ENCODE measurements at regions not wholly inside any gene's neighbourhood (a gene's known extent, or its start where the extent isn't known, plus 50 kb on each side); places are given as distances from the start of the nearest gene placed in this dataset.

DNA sequence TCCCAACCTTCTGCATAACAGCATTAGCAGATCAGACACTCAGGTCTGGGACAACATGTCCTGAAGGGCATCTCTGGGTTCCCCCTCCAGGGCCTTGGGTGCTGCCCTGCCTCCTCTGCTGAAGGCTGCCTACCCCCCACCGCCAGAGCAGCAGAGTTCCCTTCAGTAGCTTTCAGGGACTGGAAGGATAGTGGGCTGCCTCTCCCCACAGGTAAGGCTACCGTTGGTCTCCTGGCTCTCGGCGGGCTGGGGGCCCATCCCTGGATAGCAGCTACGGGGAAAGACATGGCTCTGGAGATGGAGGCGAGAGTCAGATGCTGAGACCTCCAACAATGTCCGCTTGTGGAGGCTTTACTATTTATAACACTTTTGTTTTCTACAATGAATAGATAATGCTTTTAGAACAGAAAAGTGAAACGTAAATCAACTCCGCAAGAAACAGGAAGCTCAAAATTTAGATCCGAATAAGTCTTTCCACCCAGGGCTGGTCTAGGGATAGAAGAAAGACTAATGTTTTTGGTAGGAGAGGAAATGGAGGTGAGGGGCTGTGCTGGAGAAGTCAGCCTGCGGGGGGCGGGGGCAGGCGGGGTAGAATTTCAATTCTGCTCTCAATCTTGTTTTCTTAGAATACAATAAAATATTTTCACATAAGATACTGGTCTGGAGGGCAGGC is 58.4 kb downstream of the ARL4C start:
- DNase-seq: no peak

DNA sequence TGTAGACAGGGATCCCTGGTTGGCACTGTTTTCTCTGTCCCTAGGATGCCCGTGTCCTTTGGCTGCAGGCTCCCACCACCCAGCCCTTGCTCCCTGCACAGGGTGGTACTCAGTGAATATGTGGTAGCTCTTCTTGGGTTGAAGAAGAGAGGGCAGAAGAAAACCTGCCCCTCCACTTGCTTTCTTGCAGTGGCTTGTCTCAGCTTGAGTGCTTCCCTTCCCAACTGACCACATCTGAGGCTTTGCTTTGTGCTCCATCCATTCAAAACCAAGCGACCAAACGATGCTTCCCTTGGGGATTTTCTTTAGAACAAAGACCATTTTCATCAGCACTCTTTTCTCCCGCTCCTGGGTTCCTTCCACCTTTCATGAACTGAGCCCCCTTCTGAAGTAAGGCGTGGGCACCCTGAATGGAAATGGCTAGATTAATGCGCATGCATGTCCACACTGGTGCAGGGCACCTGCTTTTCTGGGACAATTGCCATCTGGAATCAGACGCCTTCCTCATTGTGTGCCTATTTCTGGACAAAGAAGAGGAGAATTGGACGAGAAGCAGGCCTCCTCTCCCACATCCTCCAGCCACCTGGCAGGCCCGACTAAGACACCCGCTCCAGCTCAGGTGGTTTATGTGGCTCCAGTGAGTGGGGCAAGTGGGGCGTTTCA is 59.1 kb downstream of the ARL4C start:
- DNase-seq: peak; percentile 87

DNA sequence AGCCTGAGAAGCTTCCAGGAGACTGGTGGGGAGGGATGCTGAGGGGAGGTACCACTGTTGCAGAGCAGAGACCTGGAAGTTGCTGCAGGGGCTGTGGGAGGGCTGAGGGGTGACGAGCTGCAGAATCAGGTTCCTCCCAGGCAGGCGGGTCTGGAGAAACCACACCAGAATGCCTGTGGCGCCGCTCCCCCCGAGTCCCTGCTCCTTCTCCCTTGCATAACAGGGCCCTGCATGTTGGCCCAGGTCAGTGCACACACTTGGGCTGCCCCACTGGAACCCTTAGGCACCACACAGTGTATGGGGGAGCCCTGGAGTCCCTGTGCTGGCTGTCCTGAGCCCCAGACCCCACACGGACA is 60.4 kb downstream of the ARL4C start:
- DNase-seq: no peak

DNA sequence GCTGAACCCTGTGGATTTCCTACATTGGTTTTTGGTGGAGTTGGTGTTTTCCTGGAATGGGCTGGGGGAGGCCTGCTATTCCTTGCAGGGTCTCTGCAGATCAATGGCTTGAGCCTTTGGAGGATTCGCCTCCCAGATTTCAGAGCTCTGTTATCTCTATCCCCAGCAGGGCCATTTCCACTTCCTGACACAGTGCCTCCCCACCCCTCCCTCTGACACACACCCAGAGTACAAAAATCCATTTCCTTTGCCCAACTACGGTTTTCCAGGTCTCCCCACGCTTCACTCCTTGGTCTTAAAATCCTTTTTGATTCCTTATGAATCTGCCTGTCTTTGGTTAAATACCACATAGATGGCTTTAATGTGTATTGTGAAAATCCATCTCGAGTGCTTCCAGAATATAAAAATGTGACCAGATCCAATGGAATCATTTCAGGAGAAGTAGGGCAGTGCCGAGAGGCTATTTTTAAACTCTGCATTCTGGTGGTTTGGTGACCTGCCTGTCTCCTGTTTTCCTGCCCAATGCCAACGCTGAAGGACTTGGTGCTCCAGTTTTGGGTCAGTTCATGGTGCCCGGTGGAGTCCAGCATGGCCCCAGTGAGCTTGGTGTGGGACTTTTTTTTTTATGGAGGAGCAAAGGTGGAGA is 60.9 kb downstream of the ARL4C start:
- DNase-seq: no peak

DNA sequence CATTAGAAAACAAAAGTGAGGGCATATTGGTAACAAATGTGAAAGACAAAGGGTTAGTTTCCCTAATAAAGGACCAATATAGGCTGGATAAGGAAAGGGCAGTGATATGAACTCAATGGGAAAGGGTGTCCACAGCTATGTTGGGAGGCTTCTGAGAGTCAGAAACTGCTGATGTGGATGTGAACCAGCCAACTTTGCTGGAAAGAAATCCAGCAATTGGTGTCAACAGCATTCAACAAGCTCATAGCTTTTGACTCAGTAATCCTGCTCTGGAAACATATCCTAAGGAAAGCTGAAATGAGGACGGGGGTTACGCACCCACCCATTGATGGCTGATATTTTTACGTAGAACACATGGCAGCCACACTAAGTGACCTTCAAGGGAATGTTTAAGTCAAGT is 63.7 kb downstream of the ARL4C start:
- no peak for DNase-seq

DNA sequence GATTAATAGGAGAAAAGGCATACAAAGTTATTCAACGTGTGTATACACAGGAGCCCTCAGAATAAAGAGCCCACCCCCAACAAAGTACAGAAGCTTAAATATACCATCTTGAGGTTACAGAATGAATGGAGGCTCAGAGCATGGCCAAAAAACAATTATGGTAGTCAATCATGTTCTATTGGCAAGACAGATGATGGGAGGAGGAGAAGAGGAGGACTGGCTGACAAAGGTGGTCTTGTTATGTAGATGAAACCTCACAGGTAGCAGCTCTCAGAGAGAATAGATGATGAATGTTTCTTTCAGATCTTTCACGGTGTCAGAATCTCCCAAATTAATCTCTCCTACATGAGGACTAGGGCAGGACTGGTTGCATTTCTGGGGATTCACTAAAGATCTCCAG is 66.0 kb downstream of the ARL4C start:
- no peak for DNase-seq

DNA sequence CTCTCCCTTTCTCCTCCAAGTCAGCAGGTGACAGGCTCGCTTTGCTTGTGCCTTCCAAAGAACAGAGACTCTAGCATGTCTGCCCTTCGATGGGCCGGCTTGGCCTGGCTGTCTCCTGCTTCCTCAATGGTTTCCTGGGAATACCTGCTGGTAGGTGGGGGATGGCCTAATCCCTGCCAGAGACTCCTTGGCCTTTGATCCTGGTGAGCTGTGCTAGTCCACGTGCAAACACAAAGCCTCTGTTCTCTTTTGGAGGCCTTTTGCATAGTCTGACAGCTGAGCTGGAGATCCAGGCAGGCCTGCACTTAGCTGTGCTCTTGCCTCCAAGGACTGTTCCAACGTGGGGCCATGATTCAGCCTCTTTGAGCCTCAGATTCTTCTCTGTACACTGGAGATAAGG is 67.6 kb downstream of the ARL4C start:
- DNase-seq: no peak

DNA sequence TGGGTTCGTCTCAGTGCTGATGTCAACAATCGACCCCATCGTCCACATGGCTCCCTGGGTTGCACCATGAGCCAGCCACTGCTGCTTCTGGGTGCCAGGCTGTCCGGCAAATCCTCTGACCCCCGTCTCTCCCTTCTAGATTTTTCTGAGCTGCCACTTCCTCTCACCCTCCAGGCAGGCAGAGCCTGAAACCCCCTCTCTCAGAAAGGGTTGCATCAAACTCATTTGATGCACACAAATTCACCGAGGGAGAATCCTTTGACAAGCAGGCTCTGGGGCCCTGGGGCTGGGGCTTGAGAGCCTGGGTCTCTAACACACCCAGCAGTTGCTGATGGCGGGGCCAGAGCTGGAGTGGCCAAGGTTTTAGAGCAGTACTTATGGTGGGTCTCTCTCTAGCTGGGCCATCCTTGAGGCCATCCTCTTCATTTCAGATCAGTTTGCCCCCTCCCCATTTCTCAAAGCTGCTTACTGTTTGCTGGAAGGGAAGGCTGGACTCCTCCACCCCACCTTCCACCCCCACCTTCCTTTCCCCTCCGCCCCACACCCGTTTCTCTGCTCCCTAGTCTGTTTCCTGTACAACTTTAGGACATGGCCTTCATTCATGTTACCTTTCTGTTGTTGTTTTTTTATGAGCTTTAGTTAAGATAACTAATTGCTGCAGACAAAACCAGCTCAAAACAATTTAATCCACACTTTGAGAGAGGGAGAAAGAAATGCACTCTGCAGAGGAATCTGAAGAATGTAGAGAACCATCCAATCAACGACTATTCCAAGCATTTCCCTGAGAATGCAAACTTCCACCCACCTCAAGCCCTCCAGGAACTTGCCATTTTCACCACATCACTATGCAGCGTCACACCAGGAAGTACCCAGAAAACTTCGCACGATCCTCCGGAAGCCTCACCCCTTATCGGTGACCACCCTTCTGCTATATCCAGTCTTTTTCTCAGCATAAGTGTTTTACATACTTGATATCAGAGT is 69.5 kb downstream of the ARL4C start:
- no peak for DNase-seq

DNA sequence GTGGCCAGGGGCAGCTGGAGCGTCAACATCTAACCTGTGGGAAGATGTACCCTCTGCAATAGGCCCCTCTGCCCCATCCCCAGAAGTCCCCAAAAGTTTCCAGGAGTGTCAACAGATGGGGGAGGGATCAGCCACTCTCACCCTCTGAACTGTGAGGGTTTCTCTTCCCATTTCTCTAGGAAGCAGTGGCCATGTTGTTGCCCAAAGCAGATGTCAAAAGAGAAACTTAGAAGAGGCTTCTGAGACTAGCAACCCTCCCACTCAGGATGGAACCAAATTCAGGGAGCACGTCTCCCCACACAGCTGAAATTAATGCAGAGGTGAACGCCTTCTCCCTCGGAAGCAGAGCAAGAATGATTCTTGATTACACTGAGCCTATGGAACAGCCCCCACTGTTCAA is 70.3 kb downstream of the ARL4C start:
- no peak for DNase-seq

DNA sequence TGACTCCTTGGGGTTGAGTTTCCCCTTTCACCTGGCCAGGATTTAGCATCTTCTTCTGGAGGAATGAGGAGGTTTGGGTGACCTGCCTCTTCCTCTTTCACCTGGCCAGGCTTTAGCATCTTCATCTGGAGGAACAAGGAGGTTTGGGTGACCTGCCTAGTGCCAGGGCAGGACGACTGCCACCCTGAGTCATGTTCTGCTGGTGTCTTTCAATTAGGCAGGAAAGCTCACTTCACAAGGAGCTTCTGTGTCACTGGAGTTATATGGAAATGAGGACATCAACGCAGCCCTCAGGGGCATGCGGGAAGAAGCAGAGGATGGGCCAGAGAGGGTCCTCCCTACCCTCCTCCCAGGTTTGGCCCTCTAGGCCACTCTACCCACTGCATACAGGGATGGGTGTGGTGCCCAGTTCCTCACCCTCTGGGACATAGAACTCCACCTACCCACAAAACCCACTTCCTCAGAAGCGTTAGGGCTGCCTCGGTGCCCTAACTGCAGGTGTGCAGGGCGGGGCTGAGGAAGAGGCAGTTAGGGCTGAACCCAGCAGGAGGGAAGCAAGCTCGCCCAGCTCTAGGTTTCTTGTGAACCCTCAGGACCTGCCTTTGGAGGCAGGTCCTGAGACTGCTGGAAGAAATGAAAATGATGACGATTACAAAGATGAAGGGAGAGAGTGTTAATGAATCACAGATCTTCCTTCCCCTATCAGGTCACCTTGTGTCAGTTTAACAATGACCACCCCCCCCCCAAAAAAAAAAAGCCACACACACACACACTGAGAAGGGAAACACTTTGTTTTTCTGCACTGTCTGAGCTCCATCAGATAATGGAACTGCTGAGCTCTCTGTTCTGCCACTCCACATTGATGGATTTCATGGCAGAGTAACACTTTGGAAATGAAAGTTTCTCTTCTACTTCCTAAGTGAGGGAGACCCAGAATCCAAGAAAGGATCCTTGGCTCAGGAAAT is 71.0 kb downstream of the ARL4C start:
- DNase-seq: no peak

DNA sequence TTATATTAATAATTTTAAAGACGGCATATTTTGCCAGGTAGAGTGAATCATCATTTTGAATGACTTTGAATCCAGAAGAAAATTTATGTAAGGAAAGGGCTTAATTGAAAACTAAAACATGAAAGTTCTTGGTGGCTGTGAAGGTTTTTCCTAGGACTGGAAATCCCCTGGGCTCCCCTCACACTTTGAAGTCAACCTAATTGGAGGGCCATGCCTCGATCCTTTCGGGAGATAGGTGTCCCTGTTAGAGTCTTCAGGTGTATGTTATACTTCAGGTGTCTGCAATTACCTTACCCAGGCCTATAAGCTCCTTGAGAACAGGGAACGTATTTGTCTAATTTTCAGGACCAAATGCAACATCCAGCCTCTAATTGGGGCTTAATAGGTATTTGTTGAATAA is 73.0 kb downstream of the ARL4C start:
- no peak for DNase-seq

DNA sequence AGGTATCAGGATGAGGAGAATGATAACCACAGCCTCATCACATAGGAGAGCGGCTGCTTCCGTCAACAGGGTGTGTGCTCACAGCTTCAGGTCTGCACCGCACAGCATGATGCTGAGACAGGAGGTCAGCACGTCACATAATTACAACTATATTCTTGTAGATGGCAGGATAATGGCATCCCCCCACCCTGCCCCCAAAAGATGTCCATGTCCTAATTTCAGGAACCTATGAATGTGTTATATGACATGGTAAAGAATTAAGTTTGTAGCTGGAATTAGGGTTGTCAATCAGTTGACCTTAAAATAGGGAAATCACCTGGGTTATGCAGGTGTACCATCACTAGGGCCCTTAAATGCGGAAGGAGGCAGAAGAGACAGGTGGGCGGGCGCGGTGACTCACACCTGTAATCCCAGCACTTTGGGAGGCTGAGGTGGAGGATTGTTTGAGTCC is 73.9 kb downstream of the ARL4C start:
- no peak for DNase-seq

DNA sequence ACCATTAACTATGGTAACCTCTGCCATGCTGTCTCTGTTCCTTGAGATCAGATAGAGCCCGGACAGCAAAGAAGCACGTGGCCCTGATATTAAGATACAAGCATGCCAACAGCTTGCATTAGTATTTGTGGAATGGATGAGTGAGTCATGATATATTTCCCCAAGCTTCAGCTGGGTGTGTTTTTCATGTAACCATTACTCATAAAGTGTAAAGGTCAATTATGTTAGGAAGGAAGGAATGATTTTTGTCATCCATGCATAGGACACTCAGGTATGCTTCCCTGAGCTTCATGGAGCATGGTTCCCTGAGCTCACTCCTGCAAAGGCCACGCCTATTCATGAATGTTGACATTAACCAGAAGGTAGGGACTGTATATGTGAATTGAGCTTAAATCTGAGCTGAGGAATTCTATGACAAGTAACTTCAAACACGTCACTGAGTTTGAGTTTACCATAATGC is 74.6 kb downstream of the ARL4C start:
- peak; percentile 9 for DNase-seq

DNA sequence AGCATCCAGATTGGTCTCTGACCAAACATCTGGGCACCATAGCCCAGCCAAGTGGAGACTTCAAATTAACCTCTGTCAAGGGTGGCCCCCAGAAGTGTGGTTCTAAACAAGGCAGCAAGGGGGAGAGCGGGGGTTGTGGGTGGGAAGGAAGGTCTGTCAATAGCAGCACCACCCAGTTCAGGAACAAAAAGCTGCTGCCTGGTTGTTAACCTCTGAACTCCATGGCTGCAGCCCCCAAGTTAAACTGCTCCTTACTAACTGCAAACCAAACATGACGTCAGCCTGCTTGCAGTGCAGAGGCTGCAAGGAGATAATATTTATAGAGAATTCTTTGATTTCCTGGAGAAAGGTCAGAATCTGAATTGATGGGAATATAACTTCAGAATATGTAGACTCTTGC is 76.5 kb downstream of the ARL4C start:
- DNase-seq: no peak

DNA sequence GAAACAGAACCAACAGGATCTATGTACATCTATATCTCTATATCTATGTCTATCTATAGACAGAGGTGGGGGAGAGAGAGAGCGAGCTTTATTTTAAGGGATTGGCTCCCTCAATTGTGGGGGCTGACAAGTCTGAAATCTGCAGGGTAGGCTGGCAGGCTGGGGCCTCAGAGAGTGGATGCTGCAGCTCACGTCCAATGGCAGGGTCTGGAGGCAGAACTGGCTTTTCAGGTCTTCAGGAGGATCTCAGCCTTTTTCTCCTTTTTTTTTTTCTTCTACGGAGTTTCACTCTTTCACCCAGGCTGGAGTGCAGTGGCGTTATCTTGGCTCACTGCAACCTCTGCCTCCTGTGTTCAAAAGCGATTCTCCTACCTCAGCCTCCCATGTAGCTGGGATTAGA is 77.2 kb downstream of the ARL4C start:
- no peak for DNase-seq

DNA sequence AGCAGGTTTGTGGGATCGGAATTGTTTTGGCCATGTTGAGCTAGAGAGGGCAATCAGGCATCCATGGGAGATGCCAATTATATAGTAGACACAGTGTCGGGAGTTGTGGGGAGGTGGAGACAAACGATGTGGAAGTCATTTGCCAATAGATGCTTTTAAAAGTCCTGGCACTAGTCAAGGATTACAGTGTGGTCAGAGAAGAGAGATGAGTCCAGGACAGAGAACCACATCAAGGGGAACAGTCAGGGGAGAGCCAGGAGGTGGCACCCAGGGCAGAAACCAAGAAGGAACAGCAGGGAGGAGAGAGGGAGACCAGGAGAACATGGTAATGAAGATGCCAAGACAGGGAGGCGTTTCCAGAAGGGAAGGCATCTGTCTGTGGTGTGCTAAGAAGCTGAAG is 81.2 kb downstream of the ARL4C start:
- DNase-seq: no peak

DNA sequence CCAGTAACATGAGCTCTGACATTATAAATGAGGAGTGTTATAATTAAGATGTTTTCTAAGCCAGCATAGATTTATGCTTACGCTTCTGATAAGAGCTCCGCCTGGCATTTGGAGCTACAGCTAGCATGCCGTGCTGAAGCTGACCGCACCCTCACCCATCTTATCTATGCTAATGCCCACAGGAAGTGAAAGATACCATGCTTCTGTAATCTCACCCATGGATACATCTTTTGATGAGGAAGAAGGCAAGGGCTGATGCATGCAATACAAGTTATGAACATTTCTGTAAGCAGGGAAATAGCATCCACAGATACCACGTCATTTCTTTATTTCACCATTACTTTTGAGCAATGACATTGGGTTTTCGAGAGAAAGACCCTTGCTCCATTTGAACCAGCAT is 82.3 kb downstream of the ARL4C start:
- DNase-seq: peak; percentile 43

DNA sequence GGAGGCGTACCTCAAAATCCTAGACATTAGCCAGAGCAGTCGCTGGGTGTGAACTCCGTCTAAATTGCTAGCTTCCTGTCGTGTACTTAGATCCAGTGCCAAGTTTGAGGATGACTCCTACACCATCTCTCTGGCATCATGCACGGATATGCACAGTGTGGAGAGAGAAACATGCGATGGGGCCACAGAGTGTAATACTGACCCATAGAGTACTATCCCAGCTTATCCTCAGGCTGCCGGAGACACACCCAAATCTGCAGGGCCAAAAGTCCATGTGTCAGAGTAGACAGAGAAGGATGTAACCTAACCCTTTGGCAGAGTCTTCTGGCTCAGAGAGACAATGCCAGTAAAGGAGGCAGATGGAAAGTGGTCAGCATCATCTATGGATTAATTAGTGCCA is 84.2 kb downstream of the ARL4C start:
- DNase-seq: no peak

DNA sequence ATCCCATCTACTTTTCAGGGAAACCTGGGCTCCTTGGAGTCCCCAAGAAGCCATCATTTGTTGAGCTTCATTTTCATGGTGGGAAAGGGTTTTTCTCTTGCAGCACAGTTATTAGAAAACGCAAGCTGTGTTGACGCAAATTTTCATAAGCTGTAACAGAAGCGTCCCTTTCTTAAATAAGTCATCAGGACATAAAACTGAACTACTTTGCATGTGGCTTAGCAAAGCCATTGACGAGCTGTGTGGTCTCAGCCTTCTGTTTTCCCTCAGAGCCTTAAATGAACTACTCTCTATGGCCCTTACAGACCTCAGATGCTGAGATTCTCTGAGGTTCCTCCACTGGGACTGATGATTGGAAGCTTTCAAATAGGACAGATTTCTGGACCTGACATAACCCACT is 85.1 kb downstream of the ARL4C start:
- DNase-seq: no peak

DNA sequence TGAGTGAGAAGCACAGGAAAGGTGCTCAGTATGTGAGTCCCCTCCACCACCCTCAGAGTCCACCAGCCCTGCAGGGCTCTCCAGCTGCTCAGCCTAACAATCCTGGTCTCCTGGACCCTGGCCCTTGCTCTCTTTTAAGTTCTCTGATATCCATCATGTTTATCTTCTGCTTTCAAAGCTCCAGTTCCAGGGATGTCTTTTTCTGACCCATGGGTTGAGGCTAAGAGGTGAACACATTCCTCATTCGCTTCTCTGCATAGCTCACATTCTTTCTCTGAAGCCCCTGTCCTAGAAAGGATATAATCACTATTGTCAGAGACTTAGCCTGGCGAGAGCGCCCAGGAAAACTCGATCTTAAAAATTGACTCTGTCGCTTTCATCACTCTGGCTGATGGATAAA is 86.4 kb downstream of the ARL4C start:
- DNase-seq: no peak

DNA sequence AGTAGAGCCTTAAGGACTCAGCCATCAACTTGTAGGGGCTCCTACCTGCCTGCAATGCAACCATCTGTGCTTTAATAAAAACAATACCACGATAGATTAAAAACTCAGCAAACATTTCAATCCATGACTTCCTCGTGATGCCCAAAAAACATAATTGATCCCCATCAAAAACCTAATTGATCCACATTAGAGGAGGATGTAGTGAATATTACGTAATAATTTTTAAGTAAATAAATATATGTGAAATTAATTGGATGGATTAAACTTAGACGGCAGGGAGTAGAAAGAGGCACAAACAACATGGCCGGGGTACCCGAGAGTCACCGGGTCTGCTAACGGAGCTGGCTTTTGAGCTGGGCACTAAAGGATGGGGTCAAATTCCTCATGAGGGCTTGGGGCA is 87.3 kb downstream of the ARL4C start:
- DNase-seq: no peak

DNA sequence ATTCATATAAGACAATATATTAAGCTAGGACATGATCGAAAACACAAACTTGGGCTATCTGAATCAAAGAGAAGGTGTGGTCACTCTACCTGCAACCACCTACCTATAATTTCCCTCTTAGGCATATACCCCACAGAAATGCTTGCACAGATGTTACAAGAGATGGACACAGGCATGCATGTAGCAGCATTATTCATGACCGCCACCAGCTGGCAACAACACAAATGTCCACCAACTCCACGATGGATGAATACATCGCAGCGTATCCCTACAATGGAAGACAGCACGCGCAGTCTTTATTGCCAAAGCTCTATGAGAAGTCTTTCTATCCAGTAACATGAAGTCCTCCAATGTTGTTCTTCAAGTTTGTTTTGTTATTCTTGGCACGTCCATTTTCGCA is 90.8 kb downstream of the ARL4C start:
- peak; percentile 58 for DNase-seq
